HG03442 (cell line): ENCODE measurements at regions not wholly inside any gene's neighbourhood (a gene's known extent, or its start where the extent isn't known, plus 50 kb on each side); places are given as distances from the start of the nearest gene placed in this dataset.

ENCODE experiments used
- ATAC-seq: cut with Tn5 transposase; IDR thresholded peaks from one replicate; pipeline ENCODE4 v1.9.1; 2021; ENCODE audit warnings: mild to moderate bottlenecking, moderate library complexity; ENCODE audit not compliant: unreplicated experiment

GRCh38 chr6:156028335-156029131, 572.9 kb upstream of the NOX3 start:
- no peak for ATAC-seq

DNA sequence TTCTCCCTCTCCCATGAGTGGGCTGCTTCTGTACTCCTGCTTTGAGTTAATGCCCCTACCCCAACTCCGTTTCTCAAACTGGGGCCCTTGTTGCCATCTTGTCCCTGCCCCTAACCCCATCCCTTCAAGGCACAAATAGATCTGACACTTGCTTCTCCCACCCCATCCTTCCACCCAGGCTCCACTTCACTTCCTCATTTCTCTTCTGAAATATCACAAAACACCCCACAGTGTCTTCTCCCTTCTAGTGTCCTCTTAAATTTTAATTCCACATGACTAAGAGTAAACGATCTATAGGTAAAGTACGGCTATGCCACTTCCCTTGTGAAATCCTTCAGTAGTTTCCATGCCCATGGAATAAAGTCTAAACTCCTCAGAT, 571.6 kb upstream of the NOX3 start:
- ATAC-seq: no peak

- no peak for ATAC-seq
Observed at GRCh38 chr6:156026486-156027247, 571.0 kb upstream of the NOX3 start.

DNA sequence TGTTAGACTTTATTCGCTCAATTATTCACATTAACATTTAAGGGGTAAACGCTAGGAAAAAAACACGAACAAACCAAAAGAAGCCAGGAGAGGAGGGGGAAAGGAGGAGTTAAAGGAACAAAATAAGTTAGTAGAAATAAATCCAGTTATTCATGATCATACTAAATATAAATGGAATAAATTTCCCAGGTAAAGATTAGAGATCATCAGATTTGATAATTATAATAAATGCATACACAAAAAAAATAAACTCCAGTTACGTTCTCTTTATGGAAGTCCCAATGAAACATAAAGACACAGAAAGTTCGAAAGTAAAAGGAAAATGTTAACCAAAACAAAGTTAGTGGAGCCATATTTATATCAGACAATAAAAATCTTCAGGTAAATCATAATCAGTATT, 568.7 kb upstream of the NOX3 start:
- no peak for ATAC-seq

DNA sequence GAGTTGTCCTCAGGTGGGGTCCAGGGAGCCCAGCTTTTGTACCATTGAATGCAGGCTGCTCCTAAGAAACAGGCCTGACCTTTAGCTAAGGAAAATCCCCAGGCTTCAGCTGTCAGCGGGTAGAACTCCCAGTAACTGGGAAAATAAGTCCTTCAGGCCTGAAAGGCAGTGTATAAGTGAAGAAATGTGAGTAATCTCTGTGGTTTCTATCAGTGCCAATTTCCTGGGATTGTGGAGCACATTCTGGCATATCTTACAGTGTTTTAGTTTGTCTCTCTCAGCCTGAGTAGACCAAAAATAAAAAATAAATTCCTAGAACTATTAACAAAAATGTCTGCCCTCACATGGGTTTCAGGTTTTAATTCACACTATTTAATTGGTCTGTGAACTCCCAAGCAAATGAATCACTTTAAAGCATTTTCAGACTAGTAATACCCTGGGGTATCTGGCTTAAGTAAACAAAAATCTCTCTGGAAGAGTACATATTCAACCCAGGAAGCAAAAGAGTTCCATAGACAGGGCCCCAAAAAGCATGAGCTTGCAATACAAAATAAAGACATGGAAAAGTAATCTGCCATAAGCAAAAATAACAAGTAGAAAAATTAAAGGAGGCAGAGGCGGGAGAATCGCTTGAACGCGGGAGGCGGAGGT, 566.2 kb upstream of the NOX3 start:
- no peak for ATAC-seq

DNA sequence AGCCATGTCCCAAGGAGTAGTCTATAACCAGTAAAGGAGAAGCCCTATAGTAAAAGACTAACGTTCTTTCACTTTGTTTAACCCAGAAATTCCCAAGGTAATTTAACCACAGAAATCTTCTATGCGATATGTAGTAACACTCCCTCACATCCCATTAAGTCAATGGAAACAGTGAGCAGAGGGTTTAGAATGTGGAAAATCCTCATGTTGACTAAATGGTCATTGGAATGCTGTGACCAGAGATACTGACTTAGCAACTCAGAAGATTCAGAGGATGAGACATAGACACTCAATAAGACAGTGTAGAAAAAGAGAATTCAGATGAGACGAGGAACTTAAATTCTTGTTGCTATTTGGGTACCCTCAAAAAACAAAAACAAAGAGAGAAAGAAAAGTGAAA, 562.2 kb upstream of the NOX3 start:
- ATAC-seq: no peak

DNA sequence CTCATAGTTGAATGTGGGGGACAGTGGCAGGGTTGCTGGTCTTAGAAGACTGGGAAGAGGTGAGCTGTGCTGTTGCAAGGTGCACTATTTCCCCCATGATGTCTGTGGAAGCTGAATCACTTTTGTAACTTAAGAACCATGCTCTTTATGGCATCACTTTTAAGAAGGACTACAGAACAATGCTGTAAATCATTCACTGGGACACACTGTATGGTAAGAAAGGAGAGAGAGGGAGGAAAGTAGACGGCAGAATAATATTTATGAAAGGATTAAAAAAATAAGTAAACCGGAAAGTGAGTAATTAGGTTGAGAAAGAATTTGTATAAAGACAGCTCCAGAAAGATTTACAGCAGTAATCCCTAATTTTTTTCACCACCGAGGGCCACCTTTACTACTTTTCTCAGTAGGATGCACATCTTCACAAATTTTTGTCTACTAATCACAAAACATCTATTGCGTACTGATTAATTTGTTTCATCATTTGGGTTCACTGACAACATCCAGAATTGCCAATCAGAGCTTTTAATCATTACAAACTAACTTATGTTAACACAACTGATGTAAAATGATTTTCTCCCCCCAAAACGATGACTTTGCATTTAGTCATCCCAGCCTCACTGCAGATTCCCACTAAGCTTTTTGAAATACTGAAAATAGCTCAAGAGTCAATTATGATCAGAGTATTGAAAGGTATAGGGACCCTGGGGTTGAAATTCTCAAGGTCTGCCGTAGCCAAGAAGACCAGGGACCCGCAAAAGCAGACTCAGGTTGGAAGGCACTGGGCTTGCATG, 560.7 kb upstream of the NOX3 start:
- no peak for ATAC-seq

GRCh38 chr6:156013155-156013554, 557.5 kb upstream of the NOX3 start:
- no peak for ATAC-seq

DNA sequence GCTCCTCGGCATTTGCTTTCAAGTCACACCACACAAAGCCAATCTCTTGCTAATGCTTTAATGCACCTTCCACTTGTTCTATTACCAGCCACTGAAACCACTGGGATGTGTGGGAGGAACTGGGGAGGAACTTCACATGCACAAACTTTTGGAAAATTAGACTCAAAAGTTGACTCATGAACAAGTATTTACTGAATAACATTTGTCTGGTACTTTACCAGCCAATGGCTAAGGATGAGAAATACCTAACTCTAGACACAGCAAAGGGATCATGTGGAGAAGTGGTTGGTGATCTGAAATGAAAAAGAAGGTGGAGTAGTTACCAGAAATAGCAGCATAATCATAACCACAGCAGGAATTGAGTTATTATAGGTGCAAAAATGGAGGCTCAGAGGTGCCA, 554.0 kb upstream of the NOX3 start:
- ATAC-seq: no peak

DNA sequence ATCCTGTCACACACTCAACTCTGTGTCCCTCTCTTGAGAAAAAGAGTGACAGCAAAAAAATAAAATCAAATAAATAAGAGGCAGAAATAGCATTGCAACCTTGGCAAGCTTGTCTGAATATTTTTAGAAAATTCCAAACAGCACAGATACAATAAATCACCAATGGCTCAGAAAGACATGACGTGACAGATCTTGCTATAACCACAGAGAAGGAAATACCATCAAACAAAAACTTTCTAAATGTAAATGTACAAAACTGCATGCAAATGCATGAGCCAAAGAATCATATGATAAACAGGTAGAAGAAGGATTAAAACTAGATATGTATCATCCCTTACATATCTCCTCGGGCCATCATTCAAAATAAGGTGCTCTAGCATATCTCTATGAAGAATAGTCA, 549.2 kb upstream of the NOX3 start:
- no peak for ATAC-seq

DNA sequence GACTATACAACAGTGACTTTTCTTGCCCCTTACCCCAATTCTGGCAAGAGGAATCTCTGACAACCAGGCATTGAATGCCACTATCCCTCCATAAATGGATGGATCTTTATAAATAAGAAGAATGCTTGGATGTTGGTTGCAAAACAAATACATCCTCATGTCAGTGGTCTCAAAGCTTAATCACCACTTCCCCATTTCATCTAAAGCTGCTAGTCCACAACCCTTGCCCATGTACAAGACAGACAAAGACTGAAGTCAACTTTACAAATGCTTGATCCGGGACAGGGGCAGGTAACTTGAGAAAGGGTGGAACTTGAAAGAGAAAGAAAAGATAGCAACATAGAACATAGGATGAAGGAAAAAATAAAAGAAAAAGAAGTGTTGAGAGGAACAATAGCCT, 540.5 kb upstream of the NOX3 start:
- no peak for ATAC-seq

- ATAC-seq: no peak
Observed at GRCh38 chr6:155995281-155995680, 539.6 kb upstream of the NOX3 start.

DNA sequence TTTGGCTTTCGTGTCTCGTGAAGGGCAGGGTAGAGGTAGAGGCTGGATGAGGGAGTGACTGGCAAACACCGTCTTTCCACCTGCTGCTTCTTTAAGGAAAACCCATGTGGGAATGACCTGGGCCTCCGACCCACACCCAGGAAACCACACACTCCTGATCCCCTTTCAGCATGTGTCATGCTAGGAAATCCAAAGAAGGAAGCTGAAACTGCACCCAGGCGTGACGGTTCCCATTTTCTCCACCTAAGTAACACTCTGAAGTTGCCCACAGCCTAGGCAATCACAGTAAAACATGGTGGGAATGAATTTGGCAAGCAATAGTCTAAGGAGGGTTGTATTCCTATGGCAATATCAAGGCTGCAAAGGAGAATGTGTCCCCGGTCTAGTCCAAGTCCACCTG, 538.4 kb upstream of the NOX3 start:
- ATAC-seq: no peak

GRCh38 chr6:155993240-155993639, 537.6 kb upstream of the NOX3 start:
- ATAC-seq: no peak

DNA sequence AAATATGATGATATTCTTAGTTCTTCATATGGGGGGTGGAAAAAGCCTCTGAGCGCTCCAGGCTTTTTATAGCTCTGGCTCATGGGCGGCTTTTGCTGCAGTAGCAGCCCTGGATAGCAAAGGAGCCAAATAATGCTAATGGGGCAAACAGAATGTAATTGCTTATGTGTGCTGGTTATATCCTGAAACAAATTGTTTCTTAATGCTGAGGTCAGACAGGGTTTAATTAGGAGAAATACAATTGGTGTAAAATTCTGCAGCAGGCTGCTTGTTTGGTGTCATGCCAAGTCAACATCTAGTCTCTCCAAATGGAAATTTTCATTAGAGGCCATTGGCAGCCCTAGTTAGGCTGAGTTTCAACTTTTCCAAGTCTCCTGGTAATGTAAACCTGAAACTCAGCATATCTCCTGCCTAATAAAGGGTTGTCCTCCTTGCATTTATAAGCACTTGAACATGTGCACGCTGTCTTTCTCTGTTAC, 530.1 kb upstream of the NOX3 start:
- ATAC-seq: no peak

- no peak for ATAC-seq
Observed at GRCh38 chr6:155980768-155981079, 525.1 kb upstream of the NOX3 start.

DNA sequence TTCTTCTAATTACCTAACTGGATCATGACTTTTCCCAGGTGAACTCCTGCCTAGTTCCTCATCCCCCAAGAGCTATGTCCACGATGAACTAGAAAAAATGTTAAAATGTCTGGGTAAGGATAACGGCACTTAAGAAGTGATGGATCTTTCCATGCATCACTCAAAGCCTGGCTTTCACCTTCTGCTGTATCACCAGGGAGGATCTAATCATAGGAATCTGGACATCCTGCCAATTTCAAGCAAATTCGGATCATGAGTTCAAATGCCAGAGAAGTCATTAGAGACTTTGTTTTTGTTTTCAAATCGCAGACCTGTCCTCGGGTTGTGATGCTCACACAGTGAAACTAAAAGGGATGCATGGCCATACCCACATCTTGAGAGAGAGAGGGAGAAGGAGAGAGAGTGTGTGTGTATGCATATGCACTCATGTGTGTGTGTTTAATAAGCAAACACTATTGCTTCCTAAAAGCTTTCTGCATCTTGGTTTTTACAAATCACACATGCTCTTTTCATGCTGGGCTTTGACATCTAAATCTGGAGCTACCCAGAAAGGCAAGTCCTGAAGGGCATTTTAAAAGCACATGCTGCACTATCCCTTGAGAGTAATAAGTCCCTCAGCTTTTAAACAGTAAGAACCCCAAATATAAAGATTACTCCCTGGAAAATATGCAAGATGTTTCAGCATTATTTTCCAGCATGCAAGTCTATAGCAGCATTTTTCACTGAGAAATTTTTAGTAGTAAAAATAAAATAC, 524.6 kb upstream of the NOX3 start:
- ATAC-seq: no peak

DNA sequence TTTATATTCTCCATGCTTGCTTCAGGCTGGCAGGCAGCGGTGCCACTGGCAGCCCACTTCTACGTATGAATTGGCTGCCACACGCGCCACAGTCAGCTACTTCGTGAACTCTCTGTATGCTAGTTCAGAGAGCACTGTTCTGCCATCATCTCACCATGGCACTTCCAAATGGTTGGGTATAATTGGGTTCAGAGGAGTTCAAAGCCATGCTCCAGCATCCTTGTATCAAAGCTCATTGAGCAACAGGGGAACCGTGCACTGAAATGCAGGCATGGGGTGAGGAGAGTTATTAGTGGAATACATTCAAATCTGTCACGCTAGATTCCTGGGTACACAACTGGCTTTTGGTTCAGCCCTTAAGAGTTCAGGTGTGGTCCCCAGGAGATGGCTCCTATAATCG, 519.9 kb upstream of the NOX3 start:
- ATAC-seq: no peak

- ATAC-seq: no peak
Observed at GRCh38 chr6:155974811-155975323, 519.2 kb upstream of the NOX3 start.

DNA sequence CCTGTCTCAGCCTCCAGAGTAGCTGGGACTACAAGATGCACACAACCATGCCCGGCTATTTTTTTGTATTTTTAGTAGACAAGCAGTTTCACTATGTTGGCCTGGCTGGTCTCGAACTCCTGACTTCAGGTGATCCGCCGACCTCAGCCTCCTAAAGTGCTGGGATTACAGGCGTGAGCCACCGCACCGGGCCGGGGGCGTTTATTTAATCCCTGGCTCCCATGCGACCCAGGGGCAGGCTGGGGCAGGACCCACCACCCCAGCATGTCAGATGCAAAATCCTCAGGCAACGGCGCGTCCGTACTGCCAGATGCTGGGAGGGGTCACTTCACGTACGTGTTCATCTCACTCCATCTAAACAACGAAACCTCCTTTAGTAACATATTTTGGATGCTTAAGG, 518.7 kb upstream of the NOX3 start:
- no peak for ATAC-seq
